A549 (cell line): ENCODE measurements at regions not wholly inside any gene's neighbourhood (a gene's known extent, or its start where the extent isn't known, plus 50 kb on each side); places are given as distances from the start of the nearest gene placed in this dataset.

Experiments used
- BHLHE40 ChIP-seq: IDR thresholded peaks from 2 replicates; pipeline ENCODE4 v1.6.1; 2012; ENCODE audit warnings: low read depth, low read length, inconsistent platforms
- CBX8 ChIP-seq: fragments of 200-600 bp; sonication (generic); IDR thresholded peaks from 2 replicates; pipeline ENCODE4 v1.6.1; 2016
- CTCF ChIP-seq: fragments of >200 bp; sonication (Bioruptor Twin); formaldehyde crosslinking; IDR thresholded peaks from 3 replicates; pipeline ENCODE4 v1.5.1; 2016
- EP300 ChIP-seq, 2 experiments: fragments of >200 bp; sonication (Bioruptor Twin); formaldehyde crosslinking; IDR thresholded peaks; 2 replicates in 1 of 2; 3 replicates in 1 of 2; pipeline ENCODE4 v1.6.1; 2016 to 2017
- JUN ChIP-seq, 2 experiments: fragments of >200 bp; sonication (Bioruptor Twin); formaldehyde crosslinking; IDR thresholded peaks; 2 replicates in 1 of 2; 3 replicates in 1 of 2; pipeline ENCODE4 v1.6.1; 2016 to 2017
- KDM1A ChIP-seq: fragments of 200-600 bp; sonication (generic); IDR thresholded peaks from 2 replicates; pipeline ENCODE4 v1.6.1; 2016; ENCODE audit warnings: low read depth, mild to moderate bottlenecking
- KDM5A ChIP-seq: fragments of 200-600 bp; sonication (generic); IDR thresholded peaks from 2 replicates; pipeline ENCODE4 v1.6.1; 2016; ENCODE audit warnings: antibody characterized with exemption, mild to moderate bottlenecking
- MAX ChIP-seq: IDR thresholded peaks from 2 replicates; pipeline ENCODE4 v1.6.1; 2012
- MYC ChIP-seq: IDR thresholded peaks from 2 replicates; pipeline ENCODE4 v1.6.1; 2012; ENCODE audit warnings: mild to moderate bottlenecking, inconsistent platforms, low read length, improper control_type of control experiment, borderline replicate concordance
- NPAS2 ChIP-seq: fragments of 250-450 bp; sonication (Bioruptor Pico); IDR thresholded peaks from 2 replicates; pipeline ENCODE4 v1.8.0; 2022; ENCODE audit warnings: mild to moderate bottlenecking, moderate library complexity, borderline replicate concordance
- PHF8 ChIP-seq: fragments of 200-600 bp; sonication (generic); IDR thresholded peaks from 2 replicates; pipeline ENCODE4 v1.6.1; 2016; ENCODE audit warnings: low read depth, mild to moderate bottlenecking, antibody characterized with exemption, moderate library complexity, borderline replicate concordance
- POLR2A ChIP-seq: IDR thresholded peaks from 2 replicates; pipeline ENCODE4 v1.6.1; 2012; ENCODE audit warnings: mild to moderate bottlenecking, low read length
- RAD21 ChIP-seq, 2 experiments: fragments of >200 bp in 1 of 2; sonication (Bioruptor Twin) in 1 of 2; formaldehyde crosslinking in 1 of 2; IDR thresholded peaks in 1 of 2; conservative IDR thresholded peaks in 1 of 2; 2 replicates in 1 of 2; 3 replicates in 1 of 2; pipeline ENCODE4 v1.6.1; 2012 to 2018; ENCODE audit warnings: inconsistent platforms in 1 of 2
- SMC3 ChIP-seq: fragments of >200 bp; sonication (Bioruptor Twin); formaldehyde crosslinking; IDR thresholded peaks from 3 replicates; pipeline ENCODE4 v1.6.1; 2018; ENCODE audit warnings: inconsistent platforms

GRCh38 chr6:48194596-48195295 lies 83.7 kb upstream of the PTCHD4 start:
- no peak for TF ChIP-seq POLR2A
- TF ChIP-seq CTCF = no peak
- no peak for TF ChIP-seq MYC
- no peak for TF ChIP-seq KDM5A
- no peak for TF ChIP-seq JUN (IDR thresholded peaks at IDR 0.05)
- TF ChIP-seq KDM1A = no peak
- TF ChIP-seq EP300 (IDR thresholded peaks at IDR 0.05) = no peak
- no peak for TF ChIP-seq MAX
- TF ChIP-seq NPAS2 (CRISPR knock-in tag) = no peak
- TF ChIP-seq BHLHE40 = no peak
- no peak for TF ChIP-seq PHF8
- TF ChIP-seq RAD21 (conservative IDR thresholded peaks at IDR 0.05 in 1 of 2, IDR thresholded peaks at IDR 0.05 in 1 of 2) = no peak
- no peak for TF ChIP-seq CBX8
- no peak for TF ChIP-seq SMC3
